GM18508 (cell line): ENCODE measurements at regions not wholly inside any gene's neighbourhood (a gene's known extent, or its start where the extent isn't known, plus 50 kb on each side); places are given as distances from the start of the nearest gene placed in this dataset.

Source experiments
- ATAC-seq: cut with Tn5 transposase; IDR thresholded peaks from one replicate; pipeline ENCODE4 v1.9.1; 2021; ENCODE audit warnings: moderate number of reproducible peaks; ENCODE audit not compliant: insufficient read depth, unreplicated experiment

GRCh38 chr7:84274029-84274638 is 79.5 kb upstream of the SEMA3A start:
- no peak for ATAC-seq

DNA sequence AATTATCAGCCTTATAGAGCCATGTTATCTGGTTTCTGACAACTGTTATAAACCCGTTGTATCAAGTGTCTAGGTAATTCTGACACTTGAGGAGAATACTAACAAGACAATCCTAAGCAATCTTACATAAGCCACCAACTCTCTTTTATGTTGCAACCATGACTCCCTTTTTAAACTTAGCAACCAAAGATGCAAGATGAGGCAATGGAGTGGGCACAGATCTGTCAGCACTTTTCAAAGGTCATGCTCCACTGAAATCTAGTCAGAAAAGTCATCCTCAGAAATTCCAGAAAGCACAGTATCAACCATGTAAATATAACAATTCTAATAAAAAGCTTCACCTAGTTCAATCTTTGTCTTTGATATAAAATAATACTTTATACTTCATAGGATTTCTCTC is 77.0 kb upstream of the SEMA3A start:
- no peak for ATAC-seq

DNA sequence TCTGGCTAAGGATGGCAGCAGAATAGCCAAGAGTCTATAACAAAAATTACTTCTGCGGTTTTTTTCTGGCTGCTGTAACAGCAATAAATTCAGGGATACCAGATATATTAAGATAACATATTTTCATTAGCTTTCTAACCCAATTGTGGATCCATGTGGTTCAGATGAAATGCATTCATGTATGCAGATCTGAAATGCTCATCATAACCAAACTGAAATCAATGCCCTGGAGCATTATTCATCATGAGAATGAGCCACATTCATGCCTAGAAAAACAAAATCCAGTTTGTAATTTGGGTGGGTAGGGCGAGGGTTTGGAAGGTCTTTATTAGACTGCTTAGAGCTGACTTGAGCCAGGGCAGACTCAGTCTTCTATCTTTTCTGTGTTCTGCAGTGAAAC is 69.8 kb upstream of the SEMA3A start:
- ATAC-seq = no peak

- no peak for ATAC-seq
Measured at GRCh38 chr7:84263106-84263505, 68.5 kb upstream of the SEMA3A start.

- no peak for ATAC-seq
Measured at GRCh38 chr7:84261509-84261908, 66.9 kb upstream of the SEMA3A start.

DNA sequence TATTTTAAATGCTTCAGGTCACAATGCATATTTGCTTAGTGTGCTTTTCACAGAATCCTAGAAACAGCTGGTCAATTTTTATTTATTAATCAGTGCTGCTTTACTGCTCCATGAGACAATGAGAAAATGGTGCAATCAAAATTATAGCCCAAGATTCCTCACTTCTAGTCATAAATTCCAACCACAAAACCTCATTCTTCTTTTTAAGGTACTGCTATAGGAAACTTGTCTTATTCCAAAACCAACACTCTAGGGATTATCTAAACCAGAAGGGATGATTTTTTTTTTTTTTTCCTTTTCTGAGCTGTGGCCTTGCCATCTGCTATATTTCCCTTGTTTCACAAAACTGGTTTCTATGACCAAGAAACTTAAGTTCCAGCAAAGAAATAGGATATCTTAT is 64.0 kb upstream of the SEMA3A start:
- no peak for ATAC-seq

- ATAC-seq = no peak
Measured at GRCh38 chr7:84256571-84256971, 62.0 kb upstream of the SEMA3A start.

DNA sequence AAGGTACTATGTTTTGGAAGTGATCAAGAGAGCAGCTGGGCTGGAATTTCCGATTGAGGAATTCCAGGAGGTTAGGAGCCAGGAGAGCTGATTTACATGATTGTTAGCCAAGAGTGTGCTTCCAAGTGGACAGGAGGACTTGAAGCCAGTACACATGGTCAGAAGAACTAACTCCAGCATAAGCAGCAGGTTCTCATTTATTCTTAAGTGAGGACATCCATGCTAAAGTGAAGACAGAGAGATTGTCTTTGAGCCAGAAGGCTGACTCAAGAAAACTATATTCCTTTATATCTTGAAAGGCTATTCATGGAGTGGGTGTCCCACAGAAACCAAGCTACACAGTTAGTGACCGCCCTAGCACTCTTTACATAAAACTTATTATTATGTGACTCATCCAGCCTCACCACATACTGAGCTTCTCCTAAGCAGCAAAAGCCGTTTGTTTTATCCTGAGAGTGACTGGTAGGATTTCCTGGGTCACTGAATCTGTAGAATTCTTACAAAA is 56.7 kb upstream of the SEMA3A start:
- no peak for ATAC-seq

GRCh38 chr7:84250452-84250851 is 55.9 kb upstream of the SEMA3A start:
- no peak for ATAC-seq

- no peak for ATAC-seq
Measured at GRCh38 chr7:84249656-84250055, 55.1 kb upstream of the SEMA3A start.

- no peak for ATAC-seq
Measured at GRCh38 chr7:84248843-84249242, 54.3 kb upstream of the SEMA3A start.

- ATAC-seq = no peak
Measured at GRCh38 chr7:84248267-84248666, 53.7 kb upstream of the SEMA3A start.

GRCh38 chr7:84247591-84247990 is 53.0 kb upstream of the SEMA3A start:
- no peak for ATAC-seq

GRCh38 chr7:84245835-84246234 is 51.2 kb upstream of the SEMA3A start:
- ATAC-seq = no peak
